ENCODE measurements at regions not wholly inside any gene's neighbourhood (a gene's known extent, or its start where the extent isn't known, plus 50 kb on each side); places are given as distances from the start of the nearest gene placed in this dataset.
"Not testable (repeated sequence)": the region's sequence is repeated elsewhere in the genome, so short reads cannot be mapped to it uniquely, and the experiment has no call there.

GRCh38 chr22:23473901-23474300 is 106.2 kb downstream of the IGLL1 start:
- TF ChIP-seq CTCF (IDR thresholded peaks at IDR 0.05) (no peak), POLR2A (IDR thresholded peaks at IDR 0.05) (no peak)
- intact Hi-C loops (cut with DNase I) = no loop called here
- WGBS, 4 donors = 70 to 87% (median 81%) methylated on average over 8 of the region's 8 CpGs

GRCh38 chr22:23472376-23472775 is 107.7 kb downstream of the IGLL1 start:
- H3K36me3 ChIP-seq; H3K9me3 ChIP-seq; H3K4me3 ChIP-seq; DNase-seq; H3K27ac ChIP-seq; H3K27me3 ChIP-seq; ATAC-seq; H3K4me1 ChIP-seq; intact Hi-C loops (cut with DNase I): not testable (repeated sequence)
- WGBS, 4 donors = 93 to 95% (median 94%) methylated on average over 6 to 7 of the region's 7 CpGs

More at GRCh38 chr22:23473901-23474300, 106.2 kb downstream of the IGLL1 start:
- no peak overlapping the region for H3K4me3 ChIP-seq
- H3K4me1 ChIP-seq = no peaks in the 10 kb centered on the region
- no peak overlapping the region for H3K27ac ChIP-seq
- no peaks in the 10 kb centered on the region for H3K36me3 ChIP-seq
- ATAC-seq (no peak), DNase-seq (no peak)
- peaks cover 0 to 3% (median 0%) of the 10 kb centered on the region in 9 donors for H3K27me3 ChIP-seq
- H3K9me3 ChIP-seq = no peaks in the 10 kb centered on the region

- TF ChIP-seq CTCF (IDR thresholded peaks at IDR 0.05) (no peak), POLR2A (IDR thresholded peaks at IDR 0.05) (no peak)
- Histone ChIP-seq H3K4me1 (no peaks in the 10 kb centered on the region), H3K36me3 (no peaks in the 10 kb centered on the region), H3K27ac (no peak overlapping the region), H3K9me3 (no peaks in the 10 kb centered on the region), H3K4me3 (no peak overlapping the region), H3K27me3 (peaks cover 0 to 3% (median 0%) of the 10 kb centered on the region in 9 donors)
- 89 to 95% (median 93%) methylated on average over 3 of the region's 3 CpGs for WGBS, 4 donors
- intact Hi-C loops (cut with DNase I) = no loop called here
- no peak for ATAC-seq
- no peak for DNase-seq
Observed at GRCh38 chr22:23471698-23472097, 108.4 kb downstream of the IGLL1 start.

- no peak overlapping the region for H3K4me3 ChIP-seq
- peaks cover 0 to 3% (median 0%) of the 10 kb centered on the region in 9 donors for H3K27me3 ChIP-seq
- intact Hi-C loops (cut with DNase I) = no loop called here
- ATAC-seq = no peak
- H3K4me1 ChIP-seq = no peaks in the 10 kb centered on the region
- no peak for TF ChIP-seq POLR2A (IDR thresholded peaks at IDR 0.05)
- no peak for TF ChIP-seq CTCF (IDR thresholded peaks at IDR 0.05)
- no peak for DNase-seq
- 90 to 94% (median 93%) methylated on average over 8 of the region's 8 CpGs for WGBS, 4 donors
- no peak overlapping the region for H3K27ac ChIP-seq
- H3K36me3 ChIP-seq = no peaks in the 10 kb centered on the region
- H3K9me3 ChIP-seq = no peaks in the 10 kb centered on the region
Observed at GRCh38 chr22:23470811-23471389, 109.2 kb downstream of the IGLL1 start.

GRCh38 chr22:23467721-23468294 is 112.3 kb downstream of the IGLL1 start:
- DNase-seq (no peak), ATAC-seq (no peak)
- H3K4me1 ChIP-seq = peaks cover 0 to 5% (median 0%) of the 10 kb centered on the region in 12 donors
- TF ChIP-seq CTCF (IDR thresholded peaks at IDR 0.05) (no peak), POLR2A (IDR thresholded peaks at IDR 0.05) (no peak)
- H3K27ac ChIP-seq = no peak overlapping the region
- intact Hi-C loops (cut with DNase I) = no loop called here
- no peak overlapping the region for H3K4me3 ChIP-seq
- no peaks in the 10 kb centered on the region for H3K9me3 ChIP-seq
- H3K36me3 ChIP-seq = no peaks in the 10 kb centered on the region
- H3K27me3 ChIP-seq = peaks cover 0 to 3% (median 0%) of the 10 kb centered on the region in 9 donors

Data from heart left ventricle (tissue), 16 donors.